Erythroblast (primary cell): ENCODE measurements at regions not wholly inside any gene's neighbourhood (a gene's known extent, or its start where the extent isn't known, plus 50 kb on each side); places are given as distances from the start of the nearest gene placed in this dataset.

Experiments used
- GATA1 ChIP-seq: IDR thresholded peaks from 2 replicates; pipeline ENCODE4 v1.6.1; 2011; ENCODE audit warnings: low read depth, mild to moderate bottlenecking, control low read depth, low read length, moderate library complexity
- POLR2A ChIP-seq: IDR thresholded peaks from 2 replicates; pipeline ENCODE4 v1.6.1; 2011; ENCODE audit warnings: mild to moderate bottlenecking, low read length

DNA sequence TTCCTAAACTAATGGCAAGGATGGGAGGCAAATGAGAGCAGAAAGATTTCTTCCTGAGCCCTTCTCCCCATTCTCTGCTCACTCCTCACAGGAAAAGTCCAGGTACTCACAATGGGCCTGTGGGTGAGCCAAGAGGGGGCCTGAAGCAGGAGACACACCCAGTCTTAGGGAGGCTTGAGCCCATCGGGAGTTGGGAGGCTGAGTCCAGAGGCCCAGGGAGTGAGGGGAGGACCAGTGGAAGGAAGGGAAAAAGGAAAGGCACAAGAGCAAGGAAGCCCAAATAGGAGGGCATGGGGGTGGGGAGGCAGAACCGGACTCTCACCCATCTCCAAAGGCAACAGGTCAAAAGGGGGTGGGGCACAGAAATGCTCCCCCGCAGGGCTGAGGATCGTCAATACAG, 68.1 kb upstream of the CNEP1R1 start:
- TF ChIP-seq POLR2A, result no peak
- TF ChIP-seq GATA1, result no peak
